ENCODE measurements at regions not wholly inside any gene's neighbourhood (a gene's known extent, or its start where the extent isn't known, plus 50 kb on each side); places are given as distances from the start of the nearest gene placed in this dataset.
"Not testable (repeated sequence)": the region's sequence is repeated elsewhere in the genome, so short reads cannot be mapped to it uniquely, and the experiment has no call there.

GRCh38 chr5:14942212-14942611 lies 70.6 kb upstream of the ANKH start:
- no peak for DNase-seq (ENCODE audit: low read depth)

GRCh38 chr5:14937254-14937653 lies 65.7 kb upstream of the ANKH start:
- DNase-seq (ENCODE audit: low read depth) = no peak

- DNase-seq (ENCODE audit: low read depth) = no peak
These were observed 65.0 kb upstream of the ANKH start for GRCh38 chr5:14936588-14936987.

- DNase-seq (ENCODE audit: low read depth) = no peak
These were observed 63.8 kb upstream of the ANKH start for GRCh38 chr5:14935341-14935740.

GRCh38 chr5:14932902-14933469 lies 61.4 kb upstream of the ANKH start:
- DNase-seq (ENCODE audit: low read depth) = no peak

- DNase-seq (ENCODE audit: low read depth) = no peak
These were observed 58.9 kb upstream of the ANKH start for GRCh38 chr5:14930486-14930885.

- no peak for DNase-seq (ENCODE audit: low read depth)
These were observed 57.9 kb upstream of the ANKH start for GRCh38 chr5:14929293-14930065.

GRCh38 chr5:14928661-14929060 lies 57.1 kb upstream of the ANKH start:
- no peak for DNase-seq (ENCODE audit: low read depth)

- DNase-seq (ENCODE audit: low read depth) = no peak
These were observed 53.7 kb upstream of the ANKH start for GRCh38 chr5:14925326-14925725.

GRCh38 chr5:14922952-14923351 lies 51.4 kb upstream of the ANKH start:
- not testable (repeated sequence) for DNase-seq (ENCODE audit: low read depth)

- DNase-seq (ENCODE audit: low read depth) = no peak
These were observed 50.9 kb upstream of the ANKH start for GRCh38 chr5:14922456-14922855.

All from activated T-helper 9 cell treated with anti-CD3 and anti-CD28 coated beads, Interleukin-2, amount 50 U/mL, for 16 hours (primary cell).